CD4-positive, alpha-beta T cell treated with Interleukin-15 for 4 hours (primary cell): ENCODE measurements at regions not wholly inside any gene's neighbourhood (a gene's known extent, or its start where the extent isn't known, plus 50 kb on each side); places are given as distances from the start of the nearest gene placed in this dataset.
"Not testable (repeated sequence)": the region's sequence is repeated elsewhere in the genome, so short reads cannot be mapped to it uniquely, and the experiment has no call there.

Source experiments
- DNase-seq: peaks from one replicate; pipeline ENCODE4 v3.0.0-alpha.2; 2020; ENCODE audit warnings: low spot score

GRCh38 chr21:29396951-29397455, 98.3 kb downstream of the BACH1 start:
- no peak for DNase-seq

- no peak for DNase-seq
These were observed 104.6 kb downstream of the BACH1 start for GRCh38 chr21:29403301-29403700.

GRCh38 chr21:29403922-29404538, 105.3 kb downstream of the BACH1 start:
- DNase-seq, result no peak

GRCh38 chr21:29405503-29406122, 106.9 kb downstream of the BACH1 start:
- no peak for DNase-seq

- no peak for DNase-seq
These were observed 107.7 kb downstream of the BACH1 start for GRCh38 chr21:29406385-29406784.

GRCh38 chr21:29407571-29407970, 108.8 kb downstream of the BACH1 start:
- DNase-seq, result no peak

- no peak for DNase-seq
These were observed 115.0 kb downstream of the BACH1 start for GRCh38 chr21:29413683-29414082.

- DNase-seq, result no peak
These were observed 117.5 kb downstream of the BACH1 start for GRCh38 chr21:29416268-29416667.

GRCh38 chr21:29418813-29419212, 120.1 kb downstream of the BACH1 start:
- no peak for DNase-seq

GRCh38 chr21:29419422-29419821, 120.7 kb downstream of the BACH1 start:
- DNase-seq, result no peak

GRCh38 chr21:29423099-29423870, 124.6 kb downstream of the BACH1 start:
- DNase-seq, result no peak

GRCh38 chr21:29424728-29425127, 126.0 kb downstream of the BACH1 start:
- no peak for DNase-seq

- no peak for DNase-seq
These were observed 130.5 kb downstream of the BACH1 start for GRCh38 chr21:29429218-29429617.

- no peak for DNase-seq
These were observed 131.3 kb downstream of the BACH1 start for GRCh38 chr21:29430030-29430429.

GRCh38 chr21:29430576-29430975, 131.9 kb downstream of the BACH1 start:
- no peak for DNase-seq

- no peak for DNase-seq
These were observed 132.5 kb downstream of the BACH1 start for GRCh38 chr21:29431178-29431577.

GRCh38 chr21:29431680-29432079, 133.0 kb downstream of the BACH1 start:
- no peak for DNase-seq

GRCh38 chr21:29433366-29434059, 134.8 kb downstream of the BACH1 start:
- DNase-seq, result no peak

GRCh38 chr21:29434081-29434480, 135.4 kb downstream of the BACH1 start:
- peak; percentile 6 for DNase-seq

- not testable (repeated sequence) for DNase-seq
These were observed 136.3 kb downstream of the BACH1 start for GRCh38 chr21:29434982-29435381.

GRCh38 chr21:29436143-29436542, 137.4 kb downstream of the BACH1 start:
- DNase-seq, result peak; percentile 40

- no peak for DNase-seq
These were observed 137.9 kb downstream of the BACH1 start for GRCh38 chr21:29436650-29437049.
